Head of caudate nucleus (tissue), 42 donors: ENCODE measurements at regions not wholly inside any gene's neighbourhood (a gene's known extent, or its start where the extent isn't known, plus 50 kb on each side); places are given as distances from the start of the nearest gene placed in this dataset.

Experiments
- DNase-seq, 42 donors: peaks; one replicate each; pipeline versions ENCODE4 v3.0.0 to v3.0.0-alpha.2; 2020 to 2021; ENCODE audit warnings: mixed read lengths in 7 of 42
- intact Hi-C: fragments of 100-400 bp; cut with DNase I; formaldehyde crosslinking; loops from one replicate; pipeline ENCODE4 v1.15.0; 2022

GRCh38 chr16:85172455-85173145 is 60.3 kb upstream of the CIBAR2 start:
- intact Hi-C loops = no loop called here
- DNase-seq = peak in 2 of 42 donors; percentile 29 to 34

DNA sequence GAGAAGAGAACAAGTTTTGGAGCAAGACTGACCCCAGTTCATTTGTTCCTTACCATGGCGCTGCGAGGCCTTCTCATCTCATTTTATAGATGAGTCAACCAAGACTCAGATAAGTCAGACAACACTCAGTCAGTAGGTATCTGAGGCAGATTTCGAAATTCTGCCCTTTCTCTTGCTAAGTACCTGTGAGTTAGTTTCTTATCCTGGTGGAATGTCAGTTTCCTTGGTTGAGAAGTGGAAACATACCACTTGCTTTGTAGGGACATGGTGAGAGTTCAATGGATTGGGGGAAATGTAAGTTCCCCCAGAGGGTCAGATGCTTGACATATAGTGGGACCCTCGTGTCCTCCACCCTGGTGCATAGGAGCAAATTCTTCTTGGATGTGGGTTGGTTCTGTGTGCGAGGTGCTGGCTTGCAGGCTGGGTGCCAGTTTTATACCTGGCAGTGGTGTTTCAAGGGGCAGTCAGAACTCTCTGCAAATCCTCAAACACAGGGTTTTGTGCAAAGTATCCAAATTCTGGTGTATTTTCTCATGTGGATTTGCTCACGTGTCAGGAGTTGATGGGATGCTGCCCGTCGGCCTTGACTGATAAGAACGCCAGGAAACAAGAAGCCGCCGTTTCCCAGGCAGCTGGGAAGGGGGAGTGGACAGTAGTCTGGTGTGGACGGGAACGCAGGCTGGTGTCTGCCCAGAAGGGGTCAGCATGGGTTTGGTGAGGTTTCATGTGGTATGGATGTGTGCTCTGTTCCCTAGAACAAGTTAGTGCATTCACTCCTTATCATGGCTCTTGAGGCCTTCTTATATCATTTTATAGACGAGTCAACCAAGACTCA is 61.1 kb upstream of the CIBAR2 start:
- DNase-seq = no peak
- intact Hi-C loops = no loop called here

- DNase-seq = peak in 1 of 42 donors; percentile 24
Observed at GRCh38 chr16:85173981-85174751, 61.9 kb upstream of the CIBAR2 start.

GRCh38 chr16:85174871-85175723 is 62.8 kb upstream of the CIBAR2 start:
- no peak for DNase-seq
- intact Hi-C loops = no loop called here

More at GRCh38 chr16:85173981-85174751, 61.9 kb upstream of the CIBAR2 start:
- intact Hi-C loops = no loop called here

DNA sequence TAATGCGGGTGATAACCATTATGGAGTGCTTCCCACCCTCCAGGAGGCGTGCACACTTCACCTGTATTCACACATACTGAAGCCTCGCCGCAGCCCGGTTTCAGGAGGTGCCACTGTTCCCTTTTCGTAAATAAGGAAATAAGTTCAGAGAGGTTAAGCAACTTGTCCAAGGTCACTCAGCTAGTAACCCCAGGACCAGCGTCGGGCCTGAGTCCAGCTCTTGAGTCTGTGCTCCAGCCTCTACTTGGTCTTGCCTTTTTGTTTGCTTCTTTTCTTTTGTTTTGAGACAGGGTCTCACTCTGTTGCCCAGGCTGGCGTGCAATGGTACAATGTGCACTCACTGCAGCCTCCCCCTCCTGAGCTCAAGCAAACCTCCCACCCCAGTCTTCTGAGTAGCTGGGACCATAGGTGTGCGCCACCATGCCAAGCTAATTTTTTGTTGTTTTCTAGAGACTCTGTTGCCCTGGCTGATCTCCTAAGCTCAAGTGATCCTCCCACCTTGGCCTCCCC is 63.5 kb upstream of the CIBAR2 start:
- intact Hi-C loops = no loop called here

DNA sequence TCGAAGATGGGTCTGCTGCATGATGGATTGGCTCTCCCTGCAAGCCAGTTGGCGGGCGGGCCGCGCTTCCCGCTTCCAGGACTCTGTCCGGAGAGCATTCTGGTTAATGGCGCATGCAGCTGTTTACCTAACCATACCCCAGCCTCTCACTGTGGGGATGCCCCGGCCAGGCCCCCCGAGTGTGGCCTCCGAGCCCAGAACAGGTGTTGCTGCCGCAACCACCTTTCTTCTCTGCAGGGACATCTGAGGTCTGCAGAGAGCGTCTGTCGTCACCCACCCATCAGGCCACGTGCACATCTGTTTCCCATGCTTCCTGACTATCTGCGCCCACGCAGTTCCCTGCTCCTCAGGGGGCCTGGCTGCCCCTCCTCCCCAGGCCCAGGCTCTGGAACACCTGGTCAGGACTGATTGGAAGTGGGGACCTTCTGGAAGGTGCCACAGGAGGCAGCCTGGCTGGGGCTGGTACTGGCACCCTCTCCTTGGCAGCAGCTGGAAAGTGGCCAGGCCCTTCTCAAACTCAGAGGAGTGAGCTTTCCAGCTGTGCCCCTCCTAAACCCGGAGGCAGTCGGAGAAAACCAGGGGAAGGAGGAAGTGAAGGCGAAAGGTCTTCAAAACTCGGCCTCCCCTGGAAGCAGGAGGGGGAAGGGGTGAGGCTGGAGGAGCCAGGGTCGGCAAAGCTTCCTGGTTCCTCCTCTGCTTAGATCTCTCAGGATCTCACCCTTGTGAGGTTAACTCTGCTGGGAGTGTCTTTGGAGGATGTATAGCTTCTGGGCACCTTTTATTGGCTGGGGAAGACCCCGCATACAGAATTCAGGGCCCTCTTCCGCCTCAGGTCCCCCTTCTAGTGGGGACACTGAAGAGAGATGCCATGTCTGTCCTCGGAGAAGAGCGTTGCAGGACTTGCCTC is 64.5 kb upstream of the CIBAR2 start:
- no peak for DNase-seq

More for the DNA sequence above, 63.5 kb upstream of the CIBAR2 start:
- DNase-seq = no peak

GRCh38 chr16:85177448-85177846 is 65.2 kb upstream of the CIBAR2 start:
- DNase-seq = no peak
- intact Hi-C loops = no loop called here

More for the DNA sequence above, 64.5 kb upstream of the CIBAR2 start:
- intact Hi-C loops = no loop called here

DNA sequence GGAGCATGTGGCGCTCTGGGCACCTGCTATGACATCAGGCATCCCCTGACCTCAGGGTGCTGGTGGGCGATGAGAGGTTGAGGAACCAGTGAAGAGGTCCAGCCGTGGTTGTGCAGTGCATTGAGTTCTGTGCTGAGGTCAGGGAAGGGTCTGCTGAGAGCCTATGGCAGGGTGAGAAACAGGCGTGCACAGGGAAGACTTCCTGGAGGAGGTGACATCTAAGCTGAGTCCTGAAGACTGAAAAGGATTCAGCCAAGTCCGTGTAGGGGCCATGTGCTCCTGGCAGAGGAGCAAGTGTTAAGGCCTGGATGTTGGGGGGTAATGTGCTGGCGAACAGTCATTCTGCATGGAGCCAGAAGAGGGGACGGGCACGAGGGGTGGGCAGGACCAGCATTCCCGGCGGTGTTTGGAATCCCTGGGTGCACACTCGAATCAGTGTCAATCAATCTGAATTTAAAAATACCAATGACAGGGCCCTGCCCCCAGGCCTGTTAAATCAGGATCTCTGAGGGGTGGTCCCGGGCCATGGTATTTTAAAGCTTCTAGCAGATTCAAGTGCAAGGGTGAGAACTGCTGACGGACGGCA is 65.8 kb upstream of the CIBAR2 start:
- DNase-seq = no peak
- intact Hi-C loops = no loop called here

- DNase-seq = no peak
- intact Hi-C loops = no loop called here
Observed at GRCh38 chr16:85178596-85178995, 66.3 kb upstream of the CIBAR2 start.

DNA sequence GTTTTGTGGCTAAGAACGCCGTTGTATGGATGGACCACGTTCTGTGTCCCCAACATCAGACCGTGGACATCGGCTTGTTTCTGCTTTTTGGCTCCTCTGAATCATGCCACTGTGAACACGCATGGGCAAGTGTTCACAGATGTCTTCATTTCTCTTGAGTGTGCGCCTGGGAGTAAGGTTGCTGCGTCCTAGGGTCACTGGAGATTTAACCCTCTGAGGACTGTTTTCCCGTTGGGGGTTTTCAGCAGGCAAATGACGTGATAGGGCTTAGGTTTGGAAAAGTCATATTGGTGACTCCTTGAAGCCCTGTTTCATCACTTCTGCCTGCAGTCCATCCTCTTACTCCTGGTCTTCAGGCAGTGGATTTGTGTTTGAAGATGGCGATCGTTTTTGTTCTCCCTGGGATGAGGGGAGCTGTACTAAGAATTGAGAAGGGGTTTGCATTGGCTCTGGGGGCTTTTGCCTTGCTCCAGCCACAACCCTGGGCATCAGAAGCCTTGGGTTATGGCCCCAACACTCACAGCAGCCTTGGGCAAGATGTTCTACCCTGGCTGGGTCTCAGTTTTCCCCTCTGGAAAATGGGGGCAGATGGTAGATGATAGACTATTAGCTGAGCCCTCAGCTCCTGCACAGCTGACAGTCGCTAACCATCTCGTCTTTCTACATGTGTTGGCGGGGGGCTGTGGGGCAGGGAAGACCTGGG is 67.2 kb upstream of the CIBAR2 start:
- DNase-seq = no peak
- intact Hi-C loops = no loop called here

- no peak for DNase-seq
- intact Hi-C loops = no loop called here
Observed at GRCh38 chr16:85180047-85180826, 68.0 kb upstream of the CIBAR2 start.

DNA sequence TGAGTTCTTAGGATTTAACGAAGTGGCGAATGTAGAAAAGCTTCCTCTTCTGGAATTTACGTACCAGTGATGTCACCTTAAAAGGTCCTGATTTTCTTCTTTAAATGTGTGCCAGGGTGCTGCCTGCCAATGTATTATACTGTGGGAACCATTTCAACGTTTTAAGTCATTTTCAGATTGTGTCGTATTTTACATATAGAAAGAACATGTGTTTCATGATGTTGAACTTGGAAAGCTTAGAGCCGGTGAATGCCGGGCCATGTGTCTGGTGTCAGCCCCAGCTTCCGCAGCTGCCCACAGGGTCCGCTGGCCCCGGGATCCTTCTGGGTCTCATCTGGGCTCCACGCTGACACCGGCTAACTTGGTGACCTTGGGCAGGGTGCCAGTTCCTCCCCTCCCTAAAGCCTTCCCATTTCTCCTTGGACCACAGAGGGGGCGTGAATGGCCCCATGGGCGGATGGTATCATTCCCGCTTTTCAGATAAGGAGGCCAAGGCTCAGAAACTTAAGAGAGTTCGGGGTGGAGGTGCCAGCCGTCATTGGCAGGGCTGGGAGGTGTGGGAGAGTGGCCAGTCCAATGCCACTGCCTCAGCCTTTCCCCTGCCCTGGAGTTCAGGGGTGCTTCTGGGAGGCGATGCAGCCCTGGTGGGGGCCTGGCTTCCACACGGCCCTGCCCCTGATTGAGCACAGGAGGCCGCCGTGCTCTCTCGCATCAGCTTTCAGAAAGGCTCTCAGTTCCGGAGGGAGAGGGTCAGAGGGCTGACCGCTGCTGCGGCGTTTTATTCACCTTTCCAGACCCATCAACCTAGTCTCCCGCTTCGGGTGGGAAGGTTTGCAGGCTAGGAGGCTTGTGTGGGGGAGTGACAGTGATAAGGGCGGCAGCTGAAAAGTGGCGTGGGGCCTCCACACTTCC is 68.8 kb upstream of the CIBAR2 start:
- intact Hi-C loops = no loop called here
- no peak for DNase-seq

DNA sequence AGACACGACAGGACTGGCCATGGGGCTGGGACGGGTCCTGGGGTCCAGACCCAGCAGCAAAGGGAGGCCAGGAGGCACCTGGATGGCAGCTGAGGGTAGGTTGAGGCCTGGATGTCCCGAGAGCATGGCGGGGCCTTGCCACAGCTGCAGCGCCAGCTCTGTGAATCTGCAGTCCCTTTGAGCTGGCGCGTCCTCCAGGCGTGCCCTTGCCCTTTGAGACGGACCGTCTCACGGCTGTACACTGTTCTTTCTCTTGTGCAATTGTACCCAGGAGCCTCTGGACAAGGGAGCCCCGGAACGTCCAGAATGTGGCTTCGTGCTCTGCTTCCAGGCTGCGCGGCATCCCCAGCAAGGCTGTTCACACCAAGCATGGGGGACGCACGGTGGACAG is 69.5 kb upstream of the CIBAR2 start:
- DNase-seq = no peak
- intact Hi-C loops = no loop called here

GRCh38 chr16:85182286-85182685 is 70.0 kb upstream of the CIBAR2 start:
- no peak for DNase-seq
- intact Hi-C loops = no loop called here

GRCh38 chr16:85182774-85183173 is 70.5 kb upstream of the CIBAR2 start:
- intact Hi-C loops = no loop called here
- DNase-seq = no peak
